Neural cell (in vitro differentiated cells): ENCODE measurements at regions not wholly inside any gene's neighbourhood (a gene's known extent, or its start where the extent isn't known, plus 50 kb on each side); places are given as distances from the start of the nearest gene placed in this dataset.

Experiments used
- H2AFZ ChIP-seq: fragments of 200-600, 300-800 bp; sonication (generic), shearing (Covaris generic); 2 replicates; pipeline ENCODE4 v1.6.0; 2014; ENCODE audit warnings: low read depth, mild to moderate bottlenecking, antibody characterized with exemption, low read length, moderate library complexity
- H3F3A ChIP-seq: fragments of 200-600 bp; shearing (Covaris generic); 2 replicates; pipeline ENCODE4 v1.6.1; 2016; ENCODE audit warnings: mild to moderate bottlenecking, moderate library complexity, mixed read lengths, antibody characterized with exemption, low read length; ENCODE audit not compliant: insufficient read depth, poor library complexity, severe bottlenecking
- H3K27ac ChIP-seq: fragments of 200-600, 300-800 bp; sonication (generic), shearing (Covaris generic); 2 replicates; pipeline ENCODE4 v1.5.1; 2014; ENCODE audit warnings: mild to moderate bottlenecking, low read length, moderate library complexity
- H3K27me3 ChIP-seq: fragments of 300-800, 200-600 bp; sonication (generic), shearing (Covaris generic); 2 replicates; pipeline ENCODE4 v1.6.0; 2014; ENCODE audit warnings: mild to moderate bottlenecking, low read depth, low read length, moderate library complexity; ENCODE audit not compliant: insufficient read depth
- H3K36me3 ChIP-seq: fragments of 300-800, 200-600 bp; sonication (generic), shearing (Covaris generic); 2 replicates; pipeline ENCODE4 v1.5.1; 2014; ENCODE audit warnings: mild to moderate bottlenecking, antibody characterized with exemption, low read length, moderate library complexity; ENCODE audit not compliant: insufficient read depth
- H3K4me2 ChIP-seq: fragments of 300-800, 200-600 bp; sonication (generic), shearing (Covaris generic); 2 replicates; pipeline ENCODE4 v1.6.0; 2014; ENCODE audit warnings: mild to moderate bottlenecking, low read length
- H3K4me3 ChIP-seq: fragments of 300-800, 200-600 bp; sonication (generic), shearing (Covaris generic); 2 replicates; pipeline ENCODE4 v1.5.1; 2014; ENCODE audit warnings: mild to moderate bottlenecking, low read length, moderate library complexity
- H3K79me2 ChIP-seq: fragments of 200-600 bp; shearing (Covaris generic); replicated peaks from 2 replicates; pipeline ENCODE4 v1.6.0; 2014; ENCODE audit warnings: mild to moderate bottlenecking, low read length, moderate library complexity; ENCODE audit not compliant: insufficient read depth
- H3K9ac ChIP-seq: fragments of 300-800, 200-600 bp; sonication (generic), shearing (Covaris generic); 2 replicates; pipeline ENCODE4 v1.6.1; 2016; ENCODE audit warnings: mild to moderate bottlenecking, low read length, mixed read lengths
- H3K9me2 ChIP-seq: fragments of 200-600 bp; shearing (Covaris generic); 2 replicates; pipeline ENCODE4 v1.6.1; 2016; ENCODE audit warnings: mild to moderate bottlenecking, low read length, mixed read lengths; ENCODE audit not compliant: insufficient read depth
- H3K9me3 ChIP-seq: fragments of 200-600, 300-800 bp; sonication (generic), shearing (Covaris generic); 2 replicates; pipeline ENCODE4 v1.6.1; 2016; ENCODE audit warnings: mild to moderate bottlenecking, mixed run types, low read length, moderate library complexity, mixed read lengths
- H4K20me1 ChIP-seq: fragments of 200-600 bp; shearing (Covaris generic); 2 replicates; pipeline ENCODE4 v1.6.1; 2016; ENCODE audit warnings: mild to moderate bottlenecking, mixed run types; ENCODE audit not compliant: insufficient read depth
- EP300 ChIP-seq: fragments of 450-650 bp; conservative IDR thresholded peaks from 2 replicates; pipeline ENCODE4 v1.6.1; 2014; ENCODE audit warnings: antibody characterized with exemption, mild to moderate bottlenecking, moderate library complexity; ENCODE audit not compliant: poor library complexity, severe bottlenecking
- EZH2 ChIP-seq: fragments of 200-600, 300-800 bp; shearing (Covaris generic), sonication (generic); IDR thresholded peaks from 2 replicates; pipeline ENCODE4 v1.6.1; 2014; ENCODE audit warnings: antibody characterized with exemption, low read length, borderline replicate concordance, mild to moderate bottlenecking; ENCODE audit not compliant: insufficient read depth, poor library complexity, severe bottlenecking
- MXI1 ChIP-seq: fragments of 450-650 bp; conservative IDR thresholded peaks from 2 replicates; pipeline ENCODE4 v1.6.1; 2014; ENCODE audit warnings: antibody characterized with exemption, mild to moderate bottlenecking; ENCODE audit not compliant: poor library complexity, severe bottlenecking
- POLR2AphosphoS5 ChIP-seq: IDR thresholded peaks from 2 replicates; pipeline ENCODE4 v1.6.1; 2012
- RAD21 ChIP-seq: fragments of 450-650 bp; conservative IDR thresholded peaks from 2 replicates; pipeline ENCODE4 v1.6.1; 2014; ENCODE audit warnings: antibody characterized with exemption, mild to moderate bottlenecking, moderate library complexity
- SMC3 ChIP-seq: fragments of 450-650 bp; conservative IDR thresholded peaks from 2 replicates; pipeline ENCODE4 v1.6.1; 2014; ENCODE audit warnings: antibody characterized with exemption, mild to moderate bottlenecking, moderate library complexity; ENCODE audit not compliant: poor library complexity
- TAF1 ChIP-seq: IDR thresholded peaks from 2 replicates; pipeline ENCODE4 v1.6.1; 2012; ENCODE audit warnings: low read depth
- TF ChIP-seq, protein P1 (sequence below): IDR thresholded peaks from 2 replicates; pipeline ENCODE4 v1.6.1; 2012; ENCODE audit warnings: borderline replicate concordance
- TF ChIP-seq, protein P2 (sequence below): fragments of 450-650 bp; IDR thresholded peaks from 2 replicates; pipeline ENCODE4 v1.5.1; 2014; ENCODE audit warnings: antibody characterized with exemption, mild to moderate bottlenecking, moderate library complexity; ENCODE audit not compliant: poor library complexity, severe bottlenecking

GRCh38 chr10:3714967-3715366 is 70.0 kb downstream of the KLF6 start:
- Histone ChIP-seq H3K27ac (no peak overlapping the region), H3K9me3 (peaks cover 5% of the 10 kb centered on the region), H4K20me1 (no peaks in the 10 kb centered on the region), H3K36me3 (no peaks in the 10 kb centered on the region), H2AFZ (no peak overlapping the region), H3K27me3 (no peaks in the 10 kb centered on the region), H3K79me2 (no peaks in the 10 kb centered on the region), H3K4me2 (no peak overlapping the region), H3K4me3 (no peak overlapping the region), H3K9me2 (no peaks in the 10 kb centered on the region), H3F3A (no peaks in the 10 kb centered on the region), H3K9ac (no peak overlapping the region)
- TF ChIP-seq RAD21 (no peak), POLR2AphosphoS5 (no peak), TAF1 (no peak), SMC3 (no peak), EZH2 (no peak), EP300 (no peak), MXI1 (no peak)
- TF ChIP-seq, protein P1, sequence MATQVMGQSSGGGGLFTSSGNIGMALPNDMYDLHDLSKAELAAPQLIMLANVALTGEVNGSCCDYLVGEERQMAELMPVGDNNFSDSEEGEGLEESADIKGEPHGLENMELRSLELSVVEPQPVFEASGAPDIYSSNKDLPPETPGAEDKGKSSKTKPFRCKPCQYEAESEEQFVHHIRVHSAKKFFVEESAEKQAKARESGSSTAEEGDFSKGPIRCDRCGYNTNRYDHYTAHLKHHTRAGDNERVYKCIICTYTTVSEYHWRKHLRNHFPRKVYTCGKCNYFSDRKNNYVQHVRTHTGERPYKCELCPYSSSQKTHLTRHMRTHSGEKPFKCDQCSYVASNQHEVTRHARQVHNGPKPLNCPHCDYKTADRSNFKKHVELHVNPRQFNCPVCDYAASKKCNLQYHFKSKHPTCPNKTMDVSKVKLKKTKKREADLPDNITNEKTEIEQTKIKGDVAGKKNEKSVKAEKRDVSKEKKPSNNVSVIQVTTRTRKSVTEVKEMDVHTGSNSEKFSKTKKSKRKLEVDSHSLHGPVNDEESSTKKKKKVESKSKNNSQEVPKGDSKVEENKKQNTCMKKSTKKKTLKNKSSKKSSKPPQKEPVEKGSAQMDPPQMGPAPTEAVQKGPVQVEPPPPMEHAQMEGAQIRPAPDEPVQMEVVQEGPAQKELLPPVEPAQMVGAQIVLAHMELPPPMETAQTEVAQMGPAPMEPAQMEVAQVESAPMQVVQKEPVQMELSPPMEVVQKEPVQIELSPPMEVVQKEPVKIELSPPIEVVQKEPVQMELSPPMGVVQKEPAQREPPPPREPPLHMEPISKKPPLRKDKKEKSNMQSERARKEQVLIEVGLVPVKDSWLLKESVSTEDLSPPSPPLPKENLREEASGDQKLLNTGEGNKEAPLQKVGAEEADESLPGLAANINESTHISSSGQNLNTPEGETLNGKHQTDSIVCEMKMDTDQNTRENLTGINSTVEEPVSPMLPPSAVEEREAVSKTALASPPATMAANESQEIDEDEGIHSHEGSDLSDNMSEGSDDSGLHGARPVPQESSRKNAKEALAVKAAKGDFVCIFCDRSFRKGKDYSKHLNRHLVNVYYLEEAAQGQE: no peak
- TF ChIP-seq, protein P2, sequence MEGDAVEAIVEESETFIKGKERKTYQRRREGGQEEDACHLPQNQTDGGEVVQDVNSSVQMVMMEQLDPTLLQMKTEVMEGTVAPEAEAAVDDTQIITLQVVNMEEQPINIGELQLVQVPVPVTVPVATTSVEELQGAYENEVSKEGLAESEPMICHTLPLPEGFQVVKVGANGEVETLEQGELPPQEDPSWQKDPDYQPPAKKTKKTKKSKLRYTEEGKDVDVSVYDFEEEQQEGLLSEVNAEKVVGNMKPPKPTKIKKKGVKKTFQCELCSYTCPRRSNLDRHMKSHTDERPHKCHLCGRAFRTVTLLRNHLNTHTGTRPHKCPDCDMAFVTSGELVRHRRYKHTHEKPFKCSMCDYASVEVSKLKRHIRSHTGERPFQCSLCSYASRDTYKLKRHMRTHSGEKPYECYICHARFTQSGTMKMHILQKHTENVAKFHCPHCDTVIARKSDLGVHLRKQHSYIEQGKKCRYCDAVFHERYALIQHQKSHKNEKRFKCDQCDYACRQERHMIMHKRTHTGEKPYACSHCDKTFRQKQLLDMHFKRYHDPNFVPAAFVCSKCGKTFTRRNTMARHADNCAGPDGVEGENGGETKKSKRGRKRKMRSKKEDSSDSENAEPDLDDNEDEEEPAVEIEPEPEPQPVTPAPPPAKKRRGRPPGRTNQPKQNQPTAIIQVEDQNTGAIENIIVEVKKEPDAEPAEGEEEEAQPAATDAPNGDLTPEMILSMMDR: no peak

DNA sequence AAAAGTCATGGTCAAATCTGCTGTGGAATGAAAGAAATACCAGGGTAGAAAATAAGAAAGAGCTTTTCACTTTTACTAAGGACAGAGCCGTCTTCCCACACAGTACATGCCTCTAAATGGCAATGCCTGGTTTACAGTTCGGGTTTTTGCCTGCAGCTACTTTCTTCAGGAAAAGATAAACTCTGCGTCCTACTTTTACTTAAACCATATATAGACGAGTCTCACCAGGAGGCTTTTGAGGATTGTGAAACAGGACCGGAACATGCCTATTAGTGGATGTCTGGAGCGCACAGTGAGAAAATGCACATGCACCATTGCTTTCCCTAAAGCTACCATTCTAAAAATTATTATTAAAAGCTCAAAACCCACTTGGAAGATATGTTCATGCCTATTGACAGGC is 70.5 kb downstream of the KLF6 start:
- H3K9me3 ChIP-seq: peaks cover 5% of the 10 kb centered on the region
- no peak overlapping the region for H2AFZ ChIP-seq
- H3K36me3 ChIP-seq: no peaks in the 10 kb centered on the region
- H3K4me3 ChIP-seq: no peak overlapping the region
- no peak overlapping the region for H3K27ac ChIP-seq
- no peak overlapping the region for H3K4me2 ChIP-seq
- no peaks in the 10 kb centered on the region for H3F3A ChIP-seq
- no peaks in the 10 kb centered on the region for H4K20me1 ChIP-seq
- no peaks in the 10 kb centered on the region for H3K27me3 ChIP-seq
- TF ChIP-seq MXI1: no peak
- TF ChIP-seq, protein P2: no peak
- TF ChIP-seq, protein P1: no peak
- TF ChIP-seq SMC3: no peak
- TF ChIP-seq EZH2: no peak
- TF ChIP-seq EP300: no peak
- no peak for TF ChIP-seq POLR2AphosphoS5
- no peak for TF ChIP-seq RAD21
- no peak for TF ChIP-seq TAF1
- H3K9me2 ChIP-seq: no peaks in the 10 kb centered on the region
- no peaks in the 10 kb centered on the region for H3K79me2 ChIP-seq
- H3K9ac ChIP-seq: no peak overlapping the region
